HTR-8/SVneo (cell line): ENCODE measurements at regions not wholly inside any gene's neighbourhood (a gene's known extent, or its start where the extent isn't known, plus 50 kb on each side); places are given as distances from the start of the nearest gene placed in this dataset.
"Not testable (repeated sequence)": the region's sequence is repeated elsewhere in the genome, so short reads cannot be mapped to it uniquely, and the experiment has no call there.

Experiments used
- DNase-seq: peaks from one replicate; pipeline ENCODE4 v3.0.0; 2011; ENCODE audit warnings: low spot score, mixed read lengths; ENCODE audit not compliant: insufficient read length
- FAIRE-seq: peaks from 2 replicates; lab custom pipeline; 2011; peaks lifted over from hg19 to GRCh38; lab: Jason Lieb, UNC

DNA sequence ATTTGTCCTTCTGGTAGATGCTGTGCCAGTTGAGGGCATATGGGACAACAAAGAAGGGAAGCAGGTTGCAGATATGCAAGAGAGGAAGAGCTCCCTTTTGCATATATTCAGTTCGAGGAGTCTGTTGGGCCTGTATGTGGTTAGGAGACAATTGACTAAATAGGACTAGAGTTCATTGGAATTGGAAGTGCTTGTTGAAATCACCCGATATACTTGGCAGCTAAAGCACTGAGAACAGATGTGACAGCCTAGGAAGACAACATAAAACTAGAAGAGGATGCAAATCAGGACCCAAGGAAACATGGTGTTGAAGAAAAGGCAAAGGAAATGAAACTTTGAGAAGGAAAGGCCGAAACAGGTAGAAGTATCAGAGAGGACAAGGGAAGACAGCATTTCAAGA is 215.2 kb upstream of the P2RY1 start:
- FAIRE-seq (no peak), DNase-seq (no peak)

GRCh38 chr3:152620395-152620794 is 214.5 kb upstream of the P2RY1 start:
- FAIRE-seq (no peak), DNase-seq (no peak)

DNA sequence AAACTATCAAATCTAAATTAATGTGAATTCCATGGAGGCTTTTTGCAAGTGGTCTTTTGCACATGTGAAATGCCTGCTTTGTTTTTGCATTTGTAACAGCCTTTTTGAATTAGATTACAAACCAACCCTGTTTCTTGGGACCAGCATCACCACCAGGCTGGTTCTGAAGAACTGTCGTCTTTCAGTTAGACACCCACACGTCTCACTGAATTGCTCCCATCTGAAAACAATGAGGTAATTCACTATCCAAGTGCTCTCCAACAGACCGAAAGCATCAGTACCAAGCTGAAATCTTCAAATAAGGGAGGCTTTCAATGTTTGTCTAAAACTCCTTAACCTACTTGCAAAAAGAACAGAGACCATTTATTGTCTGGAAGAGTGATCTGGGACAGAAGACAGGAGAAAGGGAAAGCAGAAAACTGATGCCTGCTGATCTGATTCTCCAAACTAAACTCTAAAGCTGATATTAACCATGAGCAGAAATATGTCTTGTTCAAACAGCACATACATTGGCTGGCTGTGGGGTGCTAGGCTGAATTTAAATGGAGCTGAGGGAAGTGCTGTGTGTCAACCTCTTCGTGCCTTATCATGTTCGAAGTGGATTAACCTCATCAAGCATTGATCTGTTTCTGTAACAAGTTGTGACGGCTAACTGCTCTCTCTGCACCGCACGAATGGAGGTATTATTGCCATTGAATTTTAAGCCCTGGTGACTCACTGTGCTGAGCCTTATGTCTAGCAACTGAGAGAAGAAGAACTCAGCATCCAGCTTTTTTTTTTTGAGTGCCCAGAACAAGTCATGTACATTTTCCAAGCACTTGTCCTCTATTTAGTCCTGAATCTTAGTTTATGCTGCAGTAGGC is 213.7 kb upstream of the P2RY1 start:
- FAIRE-seq (no peak), DNase-seq (no peak)

- FAIRE-seq = no peak
- no peak for DNase-seq
Observed at GRCh38 chr3:152621967-152622810, 212.7 kb upstream of the P2RY1 start.

GRCh38 chr3:152622811-152623167 is 212.1 kb upstream of the P2RY1 start:
- FAIRE-seq (no peak), DNase-seq (no peak)

- FAIRE-seq = no peak
- DNase-seq = no peak
Observed at GRCh38 chr3:152623286-152623911, 211.5 kb upstream of the P2RY1 start.

DNA sequence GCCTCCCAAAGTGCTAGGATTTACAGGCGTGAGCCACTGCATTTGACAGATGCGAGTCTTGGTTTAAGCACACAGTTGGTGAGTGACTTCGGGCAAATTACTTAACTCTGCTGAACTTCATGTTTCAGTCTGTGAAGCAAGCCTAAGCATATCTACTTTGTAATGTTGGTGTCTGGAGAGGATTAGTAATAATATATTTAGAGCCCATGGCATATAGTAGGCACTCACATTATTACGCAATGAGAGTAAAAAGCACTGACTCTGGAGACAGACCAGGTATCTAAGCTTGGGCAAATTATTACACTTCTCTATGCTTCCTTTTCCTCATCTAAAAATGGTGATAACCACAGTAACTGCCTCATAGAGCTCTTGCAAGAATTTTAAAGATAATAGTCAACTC is 208.7 kb upstream of the P2RY1 start:
- FAIRE-seq = no peak

DNA sequence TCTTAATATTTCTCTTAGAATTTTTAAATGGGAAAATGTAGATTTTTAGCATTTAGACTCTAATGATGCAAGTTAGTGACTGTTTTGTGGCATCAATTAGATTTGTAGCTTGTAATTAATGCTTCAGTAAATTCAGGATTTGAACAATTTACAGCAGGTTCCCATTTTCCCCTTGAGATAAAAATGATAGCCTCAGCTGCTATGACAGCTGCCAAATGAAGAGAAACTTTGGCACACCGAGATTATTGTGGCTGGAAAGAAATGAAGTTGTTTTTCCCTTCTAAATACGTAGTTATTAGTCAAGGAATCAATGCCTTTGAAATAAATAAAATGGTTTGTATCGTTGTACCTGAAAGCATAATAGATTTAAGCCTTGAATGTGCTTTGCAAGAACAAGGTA is 206.4 kb upstream of the P2RY1 start:
- no peak for FAIRE-seq
- no peak for DNase-seq

More for the DNA sequence above, 208.7 kb upstream of the P2RY1 start:
- no peak for DNase-seq

GRCh38 chr3:152629363-152630122 is 205.4 kb upstream of the P2RY1 start:
- FAIRE-seq (no peak), DNase-seq (no peak)

- FAIRE-seq (no peak), DNase-seq (no peak)
Observed at GRCh38 chr3:152635389-152635788, 199.5 kb upstream of the P2RY1 start.

DNA sequence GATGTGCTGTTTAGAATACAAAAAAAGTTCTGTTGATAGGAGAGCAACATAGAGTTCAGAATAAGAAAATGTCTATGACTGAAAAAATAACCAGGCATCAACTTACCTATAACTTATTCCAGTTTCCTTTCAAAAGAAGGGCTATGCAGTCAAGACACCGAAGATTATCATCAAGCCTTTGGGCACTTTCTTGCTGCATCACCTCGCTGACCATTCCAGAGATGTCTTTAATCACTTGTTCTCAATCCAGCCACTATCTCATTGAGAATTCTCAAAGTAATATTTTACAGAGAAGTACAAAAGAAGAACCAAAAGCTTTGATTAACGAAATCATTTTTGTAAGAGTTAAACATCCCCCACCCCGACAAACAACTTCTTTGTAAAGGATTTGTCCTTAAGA is 198.3 kb upstream of the P2RY1 start:
- DNase-seq (no peak), FAIRE-seq (no peak)

DNA sequence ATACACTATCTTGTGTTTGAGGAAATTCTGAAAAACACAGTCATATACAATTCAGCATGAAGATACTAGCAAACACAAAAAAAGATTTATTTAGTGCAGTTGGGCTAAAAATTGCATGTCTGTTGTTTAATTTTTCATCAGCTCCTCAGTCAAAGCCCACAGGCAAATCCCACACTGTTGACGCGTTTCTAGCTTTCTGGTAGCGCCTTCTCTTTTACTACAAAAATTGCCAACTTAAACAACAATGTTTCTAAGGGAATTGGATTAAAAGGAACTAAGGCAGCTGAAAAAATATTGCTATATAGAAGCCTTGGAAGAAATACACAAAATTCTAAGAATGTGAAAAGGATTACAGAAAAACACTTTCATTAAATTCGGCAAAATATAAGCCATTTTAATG is 196.7 kb upstream of the P2RY1 start:
- FAIRE-seq = no peak
- DNase-seq = no peak

- DNase-seq (no peak), FAIRE-seq (no peak)
Observed at GRCh38 chr3:152638707-152639450, 196.1 kb upstream of the P2RY1 start.

DNA sequence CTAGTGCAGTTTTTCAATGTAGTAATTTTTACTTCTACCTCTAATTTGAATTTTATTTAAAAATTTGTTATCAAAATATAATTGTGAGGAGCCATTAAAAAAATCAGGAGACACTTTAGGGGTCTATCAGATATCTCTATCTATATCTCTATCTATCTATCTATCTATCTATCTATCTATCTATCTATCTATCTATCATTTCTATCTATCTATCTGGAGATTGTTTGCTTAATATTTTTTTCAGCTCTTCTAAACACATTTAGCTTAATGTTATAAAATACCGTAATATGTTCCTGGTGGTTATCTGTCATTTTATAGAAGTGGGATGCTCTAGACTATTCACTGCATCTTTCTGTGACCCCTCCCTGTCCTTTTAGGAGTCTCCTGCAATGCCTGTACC is 193.7 kb upstream of the P2RY1 start:
- FAIRE-seq = no peak
- DNase-seq = no peak

GRCh38 chr3:152642658-152643057 is 192.3 kb upstream of the P2RY1 start:
- FAIRE-seq (no peak), DNase-seq (no peak)

DNA sequence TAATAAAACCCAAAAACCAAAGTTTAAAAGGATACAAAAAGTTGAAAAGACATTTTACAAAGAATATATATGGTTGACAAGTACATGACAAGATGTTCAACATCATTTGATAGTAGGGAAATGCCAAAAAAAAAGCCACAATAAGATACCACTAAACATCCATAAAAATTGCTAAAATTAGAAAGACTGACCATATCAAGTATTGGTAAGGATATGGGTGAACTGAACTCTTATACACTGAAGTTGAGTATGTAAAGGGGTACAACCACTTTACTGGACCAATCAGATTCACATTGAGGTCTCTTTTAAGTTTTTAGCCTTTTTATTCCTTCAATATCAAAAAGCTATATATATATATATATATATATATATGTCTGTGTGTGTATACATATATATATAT is 190.5 kb upstream of the P2RY1 start:
- DNase-seq (no peak), FAIRE-seq (no peak)

GRCh38 chr3:152646004-152646403 is 188.9 kb upstream of the P2RY1 start:
- FAIRE-seq = no peak

GRCh38 chr3:152650177-152650576 is 184.8 kb upstream of the P2RY1 start:
- DNase-seq = no peak

More at GRCh38 chr3:152646004-152646403, 188.9 kb upstream of the P2RY1 start:
- DNase-seq = no peak

DNA sequence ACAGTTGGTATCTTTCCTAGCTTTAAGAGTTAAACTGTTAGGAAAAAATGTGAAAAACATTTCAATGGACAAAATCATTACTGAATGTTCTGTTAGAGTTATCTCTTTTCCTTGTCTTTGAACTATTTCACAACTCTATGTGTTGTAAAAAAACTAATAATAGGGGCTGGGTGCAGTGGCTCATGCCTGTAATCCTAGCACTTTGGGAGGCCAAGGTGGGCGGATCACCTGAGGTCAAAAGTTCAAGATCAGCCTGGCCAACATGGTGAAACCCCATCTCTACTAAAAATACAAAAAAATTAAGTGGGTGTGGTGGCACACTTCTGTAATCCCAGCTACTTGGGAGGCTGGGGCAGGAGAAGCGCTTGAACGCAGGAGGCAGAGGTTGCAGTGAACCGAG is 184.0 kb upstream of the P2RY1 start:
- not testable (repeated sequence) for FAIRE-seq, DNase-seq

More at GRCh38 chr3:152650177-152650576, 184.8 kb upstream of the P2RY1 start:
- FAIRE-seq = no peak
